PC-9 (cell line): ENCODE measurements at regions not wholly inside any gene's neighbourhood (a gene's known extent, or its start where the extent isn't known, plus 50 kb on each side); places are given as distances from the start of the nearest gene placed in this dataset.

Experiments
- BruUV-seq: library from RNA; stranded (reverse); fragments of 400-500 nt; replicated peaks from 2 replicates; lab custom pipeline; 2021; lab: Mats Ljungman, UMichigan
- CTCF ChIA-PET: fragments of 300-600 bp; sonication (Branson Sonifier 250); formaldehyde crosslinking; loops from one replicate; lab custom pipeline; 2022; ENCODE audit warnings: antibody characterized with exemption; lab: Charles Lee
- POLR2A ChIA-PET: fragments of 300-600 bp; sonication (Branson Sonifier 250); formaldehyde crosslinking; loops from one replicate; lab custom pipeline; 2022; ENCODE audit warnings: antibody characterized with exemption; ENCODE audit not compliant: unreplicated experiment; lab: Charles Lee
- DNase-seq, 2 experiments: peaks; one replicate each; pipeline versions ENCODE4 v3.0.0 to v3.0.0-alpha.2; 2015 to 2022; ENCODE audit warnings: mixed read lengths in 1 of 2
- H2AFZ ChIP-seq: fragments of 200-600 bp; sonication (generic); 2 replicates; pipeline ENCODE4 v1.8.1; 2017; ENCODE audit warnings: antibody characterized with exemption
- H3F3A ChIP-seq: fragments of 200-600 bp; sonication (generic); 2 replicates; pipeline ENCODE4 v1.8.1; 2017; ENCODE audit warnings: antibody characterized with exemption, mild to moderate bottlenecking, low read depth; ENCODE audit not compliant: insufficient read depth
- H3K27ac ChIP-seq: fragments of 200-600 bp; sonication (generic); 2 replicates; pipeline ENCODE4 v1.6.1; 2016; ENCODE audit warnings: mixed run types
- H3K27me3 ChIP-seq: fragments of 200-600 bp; sonication (generic); 2 replicates; pipeline ENCODE4 v1.6.1; 2016; ENCODE audit warnings: low read depth, mixed run types; ENCODE audit not compliant: insufficient read depth
- H3K36me3 ChIP-seq: fragments of 200-600 bp; sonication (generic); 2 replicates; pipeline ENCODE4 v1.6.1; 2016; ENCODE audit warnings: low read depth, mixed run types
- H3K4me1 ChIP-seq: fragments of 200-600 bp; sonication (generic); replicated peaks from 2 replicates; pipeline ENCODE4 v1.6.1; 2016; ENCODE audit warnings: mixed run types; ENCODE audit not compliant: insufficient read depth
- H3K4me2 ChIP-seq: fragments of 200-600 bp; sonication (generic); 2 replicates; pipeline ENCODE4 v1.6.1; 2017; ENCODE audit warnings: mixed run types
- H3K4me3 ChIP-seq: fragments of 200-600 bp; sonication (generic); 2 replicates; pipeline ENCODE4 v1.6.1; 2016; ENCODE audit warnings: mixed run types
- H3K79me2 ChIP-seq: fragments of 200-600 bp; sonication (generic); 2 replicates; pipeline ENCODE4 v1.6.1; 2017; ENCODE audit warnings: low read depth, mixed run types
- H3K9me2 ChIP-seq: fragments of 200-600 bp; sonication (generic); 2 replicates; pipeline ENCODE4 v1.8.1; 2017; ENCODE audit warnings: mild to moderate bottlenecking; ENCODE audit not compliant: insufficient read depth
- H3K9me3 ChIP-seq: fragments of 200-600 bp; sonication (generic); 2 replicates; pipeline ENCODE4 v1.8.1; 2016; ENCODE audit warnings: low read depth; ENCODE audit not compliant: insufficient read depth
- H4K20me1 ChIP-seq: fragments of 200-600 bp; sonication (generic); 2 replicates; pipeline ENCODE4 v1.8.1; 2017; ENCODE audit not compliant: insufficient read depth
- EZH2 ChIP-seq: fragments of 200-600 bp; sonication (generic); IDR thresholded peaks from 2 replicates; pipeline ENCODE4 v1.8.0; 2017; ENCODE audit warnings: antibody characterized with exemption, low read depth
- intact Hi-C: fragments of 100-400 bp; cut with micrococcal nuclease; formaldehyde crosslinking; loops from one replicate; pipeline ENCODE4 v1.10.0; 2022; ENCODE audit not compliant: unreplicated experiment
- TF ChIP-seq, protein P1 (sequence below): fragments of 200-600 bp; sonication (generic); conservative IDR thresholded peaks from 2 replicates; pipeline ENCODE4 v1.6.1; 2017; ENCODE audit warnings: mixed run types, antibody characterized with exemption, mild to moderate bottlenecking, moderate library complexity

- ChIA-PET POLR2A (no interaction called here), CTCF (no interaction called here)
- Histone ChIP-seq H2AFZ (no peak overlapping the region), H3K4me2 (no peak overlapping the region), H3K36me3 (no peaks in the 10 kb centered on the region), H3K27me3 (peaks cover 20% of the 10 kb centered on the region), H3K79me2 (no peaks in the 10 kb centered on the region), H3K4me3 (no peak overlapping the region), H3F3A (no peaks in the 10 kb centered on the region), H3K4me1 (no peaks in the 10 kb centered on the region), H4K20me1 (no peaks in the 10 kb centered on the region), H3K9me2 (no peaks in the 10 kb centered on the region; the same call in 1 of the 2 replicates), H3K27ac (no peak overlapping the region), H3K9me3 (no peaks in the 10 kb centered on the region)
- intact Hi-C loops: loop anchor here (10.0 kb wide), 1 partner anchor 123 kb away; no protein-coding TSS in a partner anchor
- no TSS peak for BruUV-seq
- no peak for TF ChIP-seq EZH2
- TF ChIP-seq, protein P1, sequence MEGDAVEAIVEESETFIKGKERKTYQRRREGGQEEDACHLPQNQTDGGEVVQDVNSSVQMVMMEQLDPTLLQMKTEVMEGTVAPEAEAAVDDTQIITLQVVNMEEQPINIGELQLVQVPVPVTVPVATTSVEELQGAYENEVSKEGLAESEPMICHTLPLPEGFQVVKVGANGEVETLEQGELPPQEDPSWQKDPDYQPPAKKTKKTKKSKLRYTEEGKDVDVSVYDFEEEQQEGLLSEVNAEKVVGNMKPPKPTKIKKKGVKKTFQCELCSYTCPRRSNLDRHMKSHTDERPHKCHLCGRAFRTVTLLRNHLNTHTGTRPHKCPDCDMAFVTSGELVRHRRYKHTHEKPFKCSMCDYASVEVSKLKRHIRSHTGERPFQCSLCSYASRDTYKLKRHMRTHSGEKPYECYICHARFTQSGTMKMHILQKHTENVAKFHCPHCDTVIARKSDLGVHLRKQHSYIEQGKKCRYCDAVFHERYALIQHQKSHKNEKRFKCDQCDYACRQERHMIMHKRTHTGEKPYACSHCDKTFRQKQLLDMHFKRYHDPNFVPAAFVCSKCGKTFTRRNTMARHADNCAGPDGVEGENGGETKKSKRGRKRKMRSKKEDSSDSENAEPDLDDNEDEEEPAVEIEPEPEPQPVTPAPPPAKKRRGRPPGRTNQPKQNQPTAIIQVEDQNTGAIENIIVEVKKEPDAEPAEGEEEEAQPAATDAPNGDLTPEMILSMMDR: no peak
- DNase-seq: no peak
These were observed 568.7 kb upstream of the ADAMTS16 start for GRCh38 chr5:4571248-4571948.

- DNase-seq: no peak
- no TSS peak for BruUV-seq
- CTCF ChIA-PET: no interaction called here
- POLR2A ChIA-PET: no interaction called here
- Histone ChIP-seq H3K4me1 (no peaks in the 10 kb centered on the region), H3K9me2 (no peaks in the 10 kb centered on the region; the same call in 1 of the 2 replicates), H3K27ac (no peak overlapping the region), H2AFZ (no peak overlapping the region), H3K4me2 (no peak overlapping the region), H3K36me3 (no peaks in the 10 kb centered on the region), H3K9me3 (no peaks in the 10 kb centered on the region), H3K27me3 (peaks cover 29% of the 10 kb centered on the region), H3K4me3 (no peak overlapping the region), H3F3A (no peaks in the 10 kb centered on the region), H4K20me1 (no peaks in the 10 kb centered on the region), H3K79me2 (no peaks in the 10 kb centered on the region)
- TF ChIP-seq EZH2: no peak
- TF ChIP-seq, protein P1: no peak
- intact Hi-C loops: loop anchor here (10.0 kb wide), 1 partner anchor 122 kb away; no protein-coding TSS in a partner anchor
These were observed 567.6 kb upstream of the ADAMTS16 start for GRCh38 chr5:4572311-4573100.

DNA sequence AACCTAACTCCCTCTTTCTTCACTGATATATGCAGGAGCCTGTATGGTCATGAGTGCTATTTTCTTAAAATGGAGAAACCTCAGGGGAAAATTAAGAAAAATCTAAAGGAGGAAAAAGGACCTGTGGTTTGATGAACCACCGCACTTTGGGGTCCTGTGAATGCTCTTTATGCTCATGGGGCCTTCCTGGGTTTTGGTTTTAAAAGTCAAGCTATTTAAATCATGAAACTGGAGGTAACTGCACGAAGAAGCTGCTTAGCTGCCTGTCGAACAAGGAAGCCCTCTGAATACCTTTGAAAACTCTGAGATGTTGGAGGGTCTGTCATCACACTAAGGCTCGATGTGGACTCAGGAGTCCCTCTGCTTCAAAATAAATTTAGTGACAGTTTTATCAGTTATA lies 564.5 kb upstream of the ADAMTS16 start:
- no TSS peak for BruUV-seq
- H4K20me1 ChIP-seq: no peaks in the 10 kb centered on the region
- no peaks in the 10 kb centered on the region for H3K9me2 ChIP-seq
- intact Hi-C loops: loop anchor here (10.0 kb wide), 1 partner anchor 119 kb away; no protein-coding TSS in a partner anchor
- no peaks in the 10 kb centered on the region for H3K9me3 ChIP-seq
- ChIA-PET CTCF (no interaction called here), POLR2A (no interaction called here)
- H3F3A ChIP-seq: no peaks in the 10 kb centered on the region
- H2AFZ ChIP-seq: no peak overlapping the region
- no peak overlapping the region for H3K4me3 ChIP-seq
- DNase-seq: no peak
- no peaks in the 10 kb centered on the region for H3K36me3 ChIP-seq
- no peaks in the 10 kb centered on the region for H3K4me1 ChIP-seq
- no peak overlapping the region for H3K4me2 ChIP-seq
- peaks cover 51% of the 10 kb centered on the region for H3K27me3 ChIP-seq
- no peaks in the 10 kb centered on the region for H3K79me2 ChIP-seq
- H3K27ac ChIP-seq: no peak overlapping the region
- TF ChIP-seq, protein P1: no peak
- no peak for TF ChIP-seq EZH2
